ENCODE measurements at regions not wholly inside any gene's neighbourhood (a gene's known extent, or its start where the extent isn't known, plus 50 kb on each side); places are given as distances from the start of the nearest gene placed in this dataset.
"Not testable (repeated sequence)": the region's sequence is repeated elsewhere in the genome, so short reads cannot be mapped to it uniquely, and the experiment has no call there.

GRCh38 chr22:33985506-33985905 lies 65.2 kb upstream of the LARGE1 start:
- no peaks in the 10 kb centered on the region for H3K9me3 Mint-ChIP-seq
- POLR2A ChIA-PET, result no interaction called here
- no peaks in the 10 kb centered on the region for H3K36me3 Mint-ChIP-seq (ENCODE audit: low read depth)
- no peak overlapping the region for H3K27ac Mint-ChIP-seq
- intact Hi-C loops (cut with micrococcal nuclease), result no loop called here
- H3K4me1 Mint-ChIP-seq, result peaks cover 2% of the 10 kb centered on the region
- DNase-seq (no peak), ATAC-seq (ENCODE audit: low read depth) (no peak)
- CTCF ChIA-PET, result no interaction called here
- no peaks in the 10 kb centered on the region for H3K27me3 Mint-ChIP-seq
- no peak overlapping the region for H3K4me3 Mint-ChIP-seq
- no peak for TF ChIP-seq CTCF (IDR thresholded peaks at IDR 0.05)

- Mint-ChIP-seq H3K36me3 (ENCODE audit: low read depth) (no peaks in the 10 kb centered on the region), H3K4me1 (peaks cover 4% of the 10 kb centered on the region), H3K27ac (no peak overlapping the region), H3K9me3 (no peaks in the 10 kb centered on the region), H3K4me3 (no peak overlapping the region), H3K27me3 (no peaks in the 10 kb centered on the region)
- no peak for TF ChIP-seq CTCF (IDR thresholded peaks at IDR 0.05)
- ChIA-PET POLR2A (no interaction called here), CTCF (no interaction called here)
- DNase-seq (no peak), ATAC-seq (ENCODE audit: low read depth) (no peak)
- intact Hi-C loops (cut with micrococcal nuclease), result no loop called here
These were observed 66.0 kb upstream of the LARGE1 start for GRCh38 chr22:33986167-33986771.

GRCh38 chr22:33986954-33987353 lies 66.7 kb upstream of the LARGE1 start:
- ChIA-PET CTCF (no interaction called here), POLR2A (no interaction called here)
- Mint-ChIP-seq H3K36me3 (ENCODE audit: low read depth) (no peaks in the 10 kb centered on the region), H3K4me1 (peaks cover 10% of the 10 kb centered on the region), H3K27ac (no peak overlapping the region), H3K4me3 (no peak overlapping the region), H3K9me3 (no peaks in the 10 kb centered on the region), H3K27me3 (no peaks in the 10 kb centered on the region)
- no peak for TF ChIP-seq CTCF (IDR thresholded peaks at IDR 0.05)
- intact Hi-C loops (cut with micrococcal nuclease), result no loop called here
- ATAC-seq (ENCODE audit: low read depth) (no peak), DNase-seq (no peak)

GRCh38 chr22:33989263-33989662 lies 69.0 kb upstream of the LARGE1 start:
- H3K9me3 Mint-ChIP-seq; intact Hi-C loops (cut with micrococcal nuclease); ATAC-seq (ENCODE audit: low read depth); CTCF ChIA-PET; H3K27me3 Mint-ChIP-seq; H3K27ac Mint-ChIP-seq; DNase-seq; H3K36me3 Mint-ChIP-seq (ENCODE audit: low read depth); H3K4me3 Mint-ChIP-seq; POLR2A ChIA-PET: not testable (repeated sequence)
- H3K4me1 Mint-ChIP-seq, result peaks cover 10% of the 10 kb centered on the region

- intact Hi-C loops (cut with micrococcal nuclease), result no loop called here
- CTCF ChIA-PET, result no interaction called here
- ATAC-seq (ENCODE audit: low read depth), result no peak
- TF ChIP-seq CTCF (IDR thresholded peaks at IDR 0.05), result no peak
- Mint-ChIP-seq H3K9me3 (peaks cover 3% of the 10 kb centered on the region), H3K4me1 (peaks cover 8% of the 10 kb centered on the region), H3K4me3 (no peak overlapping the region), H3K27me3 (peaks cover 4% of the 10 kb centered on the region), H3K27ac (no peak overlapping the region), H3K36me3 (ENCODE audit: low read depth) (no peaks in the 10 kb centered on the region)
- POLR2A ChIA-PET, result no interaction called here
- no peak for DNase-seq
These were observed 71.3 kb upstream of the LARGE1 start for GRCh38 chr22:33991620-33992019.

GRCh38 chr22:33996824-33997223 lies 76.5 kb upstream of the LARGE1 start:
- Mint-ChIP-seq H3K4me3 (no peak overlapping the region), H3K4me1 (peaks cover 2% of the 10 kb centered on the region)

More at GRCh38 chr22:33996824-33997223, 76.5 kb upstream of the LARGE1 start:
- TF ChIP-seq CTCF (IDR thresholded peaks at IDR 0.05), result no peak
- no peak for ATAC-seq (ENCODE audit: low read depth)
- no peak overlapping the region for H3K27ac Mint-ChIP-seq
- ChIA-PET CTCF (no interaction called here), POLR2A (no interaction called here)
- no peak for DNase-seq
- intact Hi-C loops (cut with micrococcal nuclease), result no loop called here
- H3K9me3 Mint-ChIP-seq, result peaks cover 25% of the 10 kb centered on the region
- peaks cover 11% of the 10 kb centered on the region for H3K27me3 Mint-ChIP-seq
- peaks cover 1% of the 10 kb centered on the region for H3K36me3 Mint-ChIP-seq (ENCODE audit: low read depth)

Measured in activated B cell treated with CpG ODN at 0.5 μM for 24 hours (primary cell).